Stimulated activated CD4-positive, alpha-beta T cell treated with anti-CD3 and anti-CD28 coated beads, Interleukin-12 subunit alpha, Interleukin-12 subunit beta, amount 100 ng/mL, for 24 hours (primary cell): ENCODE measurements at regions not wholly inside any gene's neighbourhood (a gene's known extent, or its start where the extent isn't known, plus 50 kb on each side); places are given as distances from the start of the nearest gene placed in this dataset.

Experiments
- DNase-seq, 2 experiments: peaks; one replicate each; pipeline ENCODE4 v3.0.0-alpha.2; 2020; ENCODE audit warnings: low read depth in 2 of 2

DNA sequence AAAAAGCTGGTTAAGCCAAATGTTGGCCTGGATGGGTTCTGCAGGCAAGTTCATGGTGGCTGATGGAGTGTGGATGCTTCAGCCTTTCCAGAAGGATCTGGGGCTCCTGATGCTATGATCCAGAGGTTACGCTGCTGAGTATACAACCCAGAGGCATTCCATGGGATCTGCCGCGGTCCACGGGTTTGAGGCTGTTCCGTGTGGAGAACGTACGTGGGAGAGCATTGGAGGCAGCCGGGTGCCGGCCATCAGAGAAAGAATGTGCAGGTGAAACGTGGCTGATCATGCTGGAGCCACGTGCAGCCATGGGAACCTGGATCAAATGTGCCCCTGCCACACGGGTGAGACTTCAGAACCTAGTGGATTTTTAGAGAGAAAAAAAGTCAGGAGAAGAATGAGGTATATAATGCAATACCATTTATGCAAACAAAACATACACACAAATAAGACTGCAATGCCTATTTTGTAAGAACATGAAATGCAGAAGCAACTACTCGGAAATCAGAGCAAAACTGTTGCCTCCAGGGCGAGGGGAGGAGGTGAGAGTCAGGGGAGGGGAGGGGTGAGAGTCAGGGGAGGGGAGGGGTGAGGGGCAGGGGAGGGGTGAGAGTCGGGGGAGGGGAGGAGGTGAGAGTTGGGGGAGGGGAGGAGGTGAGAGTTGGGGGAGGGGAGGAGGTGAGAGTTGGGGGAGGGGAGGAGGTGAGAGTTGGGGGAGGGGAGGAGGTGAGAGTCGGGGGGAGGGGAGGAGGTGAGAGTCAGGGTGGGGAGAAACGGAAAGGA lies 116.5 kb upstream of the C1orf174 start:
- no peak for DNase-seq

DNA sequence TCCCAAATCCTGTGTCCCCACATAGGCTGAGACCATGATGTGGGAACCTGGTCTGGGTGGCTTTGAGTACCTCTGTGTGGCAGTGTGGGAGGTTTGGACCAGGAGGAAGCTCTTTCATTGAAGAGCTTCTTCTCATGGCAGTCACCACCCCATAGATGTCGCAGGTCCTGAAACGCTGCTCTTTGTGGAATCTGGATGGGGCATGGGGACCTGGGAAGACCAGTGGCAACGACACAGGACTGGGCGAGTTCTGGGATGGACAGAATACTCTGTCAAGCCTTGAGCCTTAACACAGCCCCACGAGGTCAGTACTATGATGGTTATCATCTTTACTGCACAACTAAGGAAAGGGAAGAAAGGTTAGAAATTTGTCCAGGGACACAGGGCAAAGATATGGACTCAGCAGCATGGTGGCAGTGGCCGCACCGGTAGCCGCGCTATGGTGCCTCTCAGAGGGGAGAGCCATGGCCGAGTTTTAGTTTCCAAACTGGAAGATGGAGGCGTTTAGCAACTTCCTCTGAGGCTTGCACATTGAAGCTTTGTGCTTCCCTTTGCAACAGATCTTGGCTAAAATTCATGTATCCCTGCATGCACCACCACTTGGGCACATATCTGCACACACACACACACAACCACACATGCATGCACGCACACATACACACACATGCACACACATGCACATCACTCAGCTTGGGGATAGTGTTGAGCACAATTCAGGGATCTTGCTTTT lies 117.7 kb upstream of the C1orf174 start:
- DNase-seq, result no peak

DNA sequence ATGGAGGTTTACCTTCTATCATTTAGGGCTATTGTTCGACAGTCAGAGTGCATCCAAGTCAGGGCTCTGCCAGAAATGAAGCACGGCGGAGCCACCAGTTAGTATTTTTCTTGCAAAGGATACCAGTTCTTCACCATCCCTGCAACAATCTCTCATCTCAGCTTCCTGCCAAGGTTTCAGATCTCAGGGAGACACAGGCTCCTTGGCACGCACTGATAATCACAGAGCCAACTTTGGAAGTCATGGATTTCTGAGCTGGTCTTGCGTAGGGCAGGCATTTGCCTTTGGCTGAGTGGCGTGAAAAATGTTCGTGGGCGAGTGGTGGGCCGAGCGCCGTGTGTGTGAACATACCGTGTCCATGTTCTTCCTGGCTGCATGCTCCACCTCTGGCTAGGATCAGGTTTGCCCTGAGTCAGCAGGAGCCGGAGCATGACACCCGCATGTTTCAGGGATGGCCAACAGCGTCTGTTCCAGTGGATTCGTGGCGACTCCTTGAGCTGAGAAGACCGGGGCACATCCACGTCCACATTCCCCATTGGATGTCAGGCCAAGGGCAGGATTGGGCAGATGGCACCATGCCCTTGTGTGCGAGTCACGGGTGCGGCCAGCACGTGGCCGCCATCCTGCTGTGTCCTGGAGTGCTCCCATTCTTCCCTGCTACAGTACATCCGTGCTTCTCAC lies 118.5 kb upstream of the C1orf174 start:
- no peak for DNase-seq

DNA sequence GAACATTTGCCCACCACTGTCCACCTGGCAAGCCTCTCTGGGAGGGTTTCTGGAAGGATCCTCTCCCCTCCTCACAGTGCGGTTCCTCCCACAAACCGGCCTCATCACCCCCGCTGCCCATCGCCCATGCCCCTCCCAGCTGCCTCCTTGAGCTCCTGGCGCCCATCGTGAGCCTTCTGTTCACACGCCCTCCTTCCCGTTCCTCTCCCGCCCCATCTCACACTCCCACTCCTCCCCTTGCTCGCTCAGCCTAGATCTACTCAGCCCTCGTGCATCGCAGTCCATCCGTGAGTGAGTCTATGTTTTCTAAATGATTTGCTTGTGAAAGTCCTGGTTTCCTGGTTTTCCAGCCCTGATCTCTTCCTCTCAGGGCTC lies 119.1 kb upstream of the C1orf174 start:
- no peak for DNase-seq

DNA sequence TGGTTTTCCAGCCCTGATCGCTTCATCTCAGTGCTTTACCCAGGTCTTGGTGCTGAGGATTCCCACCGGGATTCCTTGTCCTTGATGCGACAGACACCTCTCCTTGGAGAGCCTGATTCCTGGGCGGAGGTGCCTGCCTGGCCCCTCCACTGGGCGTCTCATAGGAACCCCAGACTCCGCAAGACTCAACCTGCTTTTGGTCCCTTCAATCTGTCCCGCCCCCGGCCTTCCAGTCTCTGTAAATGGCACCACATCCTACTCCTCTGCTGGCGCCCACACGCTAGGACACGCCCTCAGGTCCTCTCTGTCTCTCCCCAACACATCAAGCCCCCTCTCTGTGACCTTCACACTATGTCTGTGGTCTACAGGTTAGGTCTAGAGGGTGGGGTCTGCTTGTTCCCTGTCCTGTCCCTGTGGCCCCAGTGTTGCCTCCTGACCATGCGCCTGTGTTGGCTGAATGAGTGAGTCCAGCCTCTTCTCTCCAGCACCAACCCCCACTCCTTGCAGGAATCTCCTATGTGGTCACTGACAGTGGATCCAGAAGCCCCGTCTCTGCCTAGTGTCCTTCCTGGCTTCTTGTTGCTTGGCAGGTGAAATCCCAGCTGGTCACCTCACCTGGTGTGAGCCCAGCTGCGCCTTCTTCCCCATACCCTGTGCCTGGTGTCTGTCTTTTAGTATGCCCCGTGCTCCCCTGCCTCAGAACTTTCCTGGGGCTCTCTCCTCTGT lies 119.7 kb upstream of the C1orf174 start:
- DNase-seq, result no peak

DNA sequence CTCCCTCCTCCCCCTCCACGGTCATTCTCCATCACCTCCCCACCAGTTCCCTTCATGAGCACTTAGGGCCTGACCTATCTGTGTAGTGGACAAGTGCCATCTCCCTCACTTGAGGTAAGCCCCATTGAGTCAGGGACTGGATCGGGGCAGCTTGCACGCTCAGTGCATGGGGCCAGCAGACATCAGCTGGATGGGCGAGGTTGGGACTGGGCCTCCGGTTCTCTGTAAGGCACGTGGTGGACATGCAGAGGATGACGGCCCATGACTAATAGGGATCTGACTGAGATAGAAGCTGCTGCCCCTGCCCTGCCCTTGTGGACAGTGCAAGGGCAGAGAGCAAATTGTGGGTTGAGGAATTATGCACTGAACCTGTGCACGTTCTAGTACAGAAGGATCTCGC lies 120.4 kb upstream of the C1orf174 start:
- no peak for DNase-seq

DNA sequence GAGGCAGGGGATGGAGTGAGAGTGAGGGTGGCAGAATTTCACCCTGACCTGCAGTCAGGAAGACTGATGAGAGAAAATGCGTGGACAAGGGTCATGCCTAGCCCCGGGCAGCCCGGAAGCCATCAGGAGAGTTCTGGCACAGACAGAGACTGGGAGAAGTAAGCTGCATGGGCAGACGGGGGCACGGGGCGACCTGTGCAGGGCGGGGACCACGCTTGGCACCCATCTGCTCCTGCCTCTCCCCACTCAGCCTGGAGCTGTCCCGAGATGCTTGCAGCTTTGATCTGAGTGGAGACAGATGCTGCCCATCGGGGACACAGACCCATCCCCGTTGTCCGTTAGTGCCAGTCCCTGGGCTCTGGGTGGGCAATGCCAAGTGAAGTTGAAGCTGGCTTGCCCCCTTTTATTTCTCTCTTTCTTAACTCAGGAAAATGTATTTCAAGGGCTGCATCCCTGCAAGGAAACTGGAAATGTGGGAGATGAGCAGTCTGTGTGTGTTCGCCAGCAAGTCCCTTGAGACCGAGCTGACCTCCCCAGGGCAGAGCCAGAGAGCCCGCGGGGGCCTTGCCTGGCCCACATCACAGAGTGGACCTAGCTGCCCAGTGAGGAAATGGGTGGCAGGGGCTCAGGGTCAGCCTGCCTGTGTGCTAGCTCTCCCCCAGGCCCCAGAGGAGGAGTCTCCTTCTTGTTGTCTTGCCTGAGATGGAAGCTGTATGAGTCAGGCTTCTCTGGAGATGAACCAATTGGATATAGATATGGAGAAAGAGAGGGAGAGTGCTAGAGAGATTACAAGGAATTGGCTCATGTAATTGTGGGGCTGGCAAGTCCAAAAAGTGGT lies 121.3 kb upstream of the C1orf174 start:
- no peak for DNase-seq

DNA sequence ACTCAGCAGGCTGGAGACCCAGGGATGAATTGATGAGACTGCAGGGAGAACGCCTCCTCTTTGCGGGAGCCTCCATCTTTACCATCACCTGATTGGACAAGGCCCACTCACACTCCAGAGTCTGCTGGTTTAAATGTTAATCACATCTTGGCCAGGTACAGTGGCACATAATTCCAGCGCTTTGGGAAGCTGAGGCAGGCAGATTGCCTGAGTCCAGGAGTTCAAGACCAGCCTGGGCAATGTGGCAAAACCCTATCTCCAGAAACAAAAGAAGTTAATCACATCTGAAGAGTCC lies 121.8 kb upstream of the C1orf174 start:
- DNase-seq, result no peak

DNA sequence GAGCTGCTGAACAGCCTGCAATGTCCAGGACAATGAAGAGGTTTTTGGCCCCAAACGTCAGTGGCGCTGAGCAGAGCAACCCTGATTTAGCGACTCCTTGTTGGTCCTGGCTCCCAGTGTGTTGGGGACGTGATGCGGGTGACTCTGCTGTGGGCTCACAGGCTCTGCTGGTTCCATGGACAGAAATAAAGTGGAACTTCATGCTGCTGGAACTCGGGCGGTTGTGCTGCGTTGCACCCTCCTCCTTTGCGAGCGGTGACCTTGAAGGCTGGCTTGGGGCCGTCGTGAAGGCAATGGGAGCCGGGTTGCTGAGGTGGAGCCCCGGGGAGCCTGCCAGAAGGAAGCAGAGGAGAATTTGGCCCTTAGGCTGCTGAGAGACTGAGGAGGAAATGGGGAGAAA lies 122.6 kb upstream of the C1orf174 start:
- DNase-seq, result no peak

DNA sequence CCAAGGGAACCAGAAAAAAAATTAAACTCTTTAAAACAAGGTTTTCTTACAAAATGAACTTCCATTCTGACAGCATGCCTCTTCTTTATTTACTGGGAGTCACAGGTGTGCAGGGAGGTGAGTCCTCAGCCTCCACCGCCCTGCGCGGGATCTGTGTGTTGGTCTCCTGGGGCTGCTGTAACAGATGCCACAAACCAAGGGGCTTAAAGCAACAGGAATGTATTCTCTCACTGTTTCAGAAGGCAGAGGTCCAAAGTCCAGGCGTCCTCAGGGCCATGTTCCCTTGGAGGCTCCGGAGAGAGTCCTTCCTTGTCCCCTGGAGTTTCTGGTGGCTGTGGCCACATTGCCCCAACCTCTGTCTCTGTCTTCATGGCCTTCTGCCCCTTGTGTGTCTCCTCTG lies 123.6 kb upstream of the C1orf174 start:
- DNase-seq, result no peak

DNA sequence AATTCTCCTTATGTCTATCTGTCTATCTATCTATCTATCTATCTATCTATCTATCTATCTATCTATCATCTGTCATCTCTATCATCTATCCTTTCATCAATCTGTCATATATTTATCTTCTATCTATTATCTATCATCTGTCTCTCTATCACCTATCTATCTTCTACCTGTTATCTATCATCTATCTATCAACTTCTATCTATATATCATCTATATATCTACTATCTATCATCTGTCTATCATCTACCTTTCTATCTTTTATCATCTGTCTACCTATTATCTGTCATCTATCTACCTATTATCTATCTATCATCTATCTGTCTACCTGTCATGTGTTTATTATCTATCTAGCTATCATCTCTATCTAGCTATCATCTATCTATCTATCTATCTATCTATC lies 124.7 kb upstream of the C1orf174 start:
- DNase-seq, result no peak

DNA sequence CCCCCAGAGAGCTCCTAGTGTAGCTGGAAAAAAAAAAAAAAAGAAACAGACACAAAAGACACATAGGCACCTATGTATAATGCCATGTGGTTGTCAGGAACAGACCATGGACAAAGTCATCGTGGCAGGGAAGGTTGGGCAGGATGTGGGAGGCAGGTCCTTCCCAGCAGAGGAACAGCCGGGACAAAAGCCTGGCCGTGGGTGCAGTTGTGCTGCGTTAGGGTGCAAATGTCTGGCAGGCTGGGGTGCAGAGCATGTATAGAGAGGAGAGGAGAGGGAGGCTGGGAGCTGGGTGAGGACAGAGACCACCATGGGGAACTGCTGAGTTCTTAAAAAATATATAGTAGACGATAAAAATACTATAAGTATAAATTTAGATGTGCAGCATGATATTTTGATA lies 125.7 kb upstream of the C1orf174 start:
- DNase-seq, result no peak

DNA sequence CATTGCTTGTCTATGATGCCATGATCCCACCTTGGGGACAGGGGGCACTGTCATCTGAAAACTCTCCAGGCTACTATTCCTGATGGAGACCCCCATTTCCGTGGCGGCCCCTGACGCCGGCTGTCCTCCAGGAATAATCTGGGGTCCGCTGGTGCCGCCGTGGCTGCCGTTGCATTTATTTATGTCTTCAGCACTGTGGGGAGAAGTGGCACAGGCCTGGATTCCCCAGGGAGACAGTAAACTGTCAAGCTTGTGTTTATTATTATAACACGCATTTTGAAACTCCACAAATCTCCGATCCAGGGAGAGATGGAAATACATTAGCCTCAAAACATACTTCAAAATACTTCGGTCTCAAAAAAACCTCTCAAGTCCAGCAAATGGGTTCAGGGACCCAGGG lies 126.9 kb upstream of the C1orf174 start:
- DNase-seq, result no peak

DNA sequence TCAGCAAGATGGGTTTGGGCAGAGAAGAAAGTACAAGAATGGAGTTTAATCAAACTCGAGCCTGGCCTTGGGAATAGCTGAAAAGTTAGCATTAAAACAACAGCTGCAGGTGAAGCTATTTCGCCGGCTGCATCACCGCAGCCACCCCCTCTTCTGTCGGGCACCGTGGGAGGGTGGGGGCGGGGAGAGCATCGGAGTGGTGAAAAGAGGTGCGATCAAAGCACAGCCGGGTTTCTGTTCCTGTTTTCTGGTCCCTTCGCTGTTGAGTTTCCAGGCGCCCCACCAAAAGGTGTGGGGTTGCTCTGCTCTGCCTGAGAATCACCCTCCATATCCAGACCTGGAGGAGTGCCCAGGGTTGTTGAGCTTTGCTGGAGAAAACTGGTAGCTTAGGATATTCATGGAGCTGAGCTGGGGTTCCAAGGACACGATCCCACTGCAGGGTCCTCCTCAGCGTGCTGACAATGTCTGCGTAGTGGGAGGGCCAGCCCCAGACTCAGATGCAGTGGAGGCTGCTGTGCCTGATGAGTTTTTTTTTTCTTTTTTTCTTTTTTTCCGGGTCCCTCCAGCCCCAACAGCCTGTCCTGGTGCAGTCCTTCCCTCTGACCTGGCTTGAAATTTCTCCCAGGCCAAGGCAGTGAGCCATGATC lies 127.5 kb upstream of the C1orf174 start:
- DNase-seq, result no peak

DNA sequence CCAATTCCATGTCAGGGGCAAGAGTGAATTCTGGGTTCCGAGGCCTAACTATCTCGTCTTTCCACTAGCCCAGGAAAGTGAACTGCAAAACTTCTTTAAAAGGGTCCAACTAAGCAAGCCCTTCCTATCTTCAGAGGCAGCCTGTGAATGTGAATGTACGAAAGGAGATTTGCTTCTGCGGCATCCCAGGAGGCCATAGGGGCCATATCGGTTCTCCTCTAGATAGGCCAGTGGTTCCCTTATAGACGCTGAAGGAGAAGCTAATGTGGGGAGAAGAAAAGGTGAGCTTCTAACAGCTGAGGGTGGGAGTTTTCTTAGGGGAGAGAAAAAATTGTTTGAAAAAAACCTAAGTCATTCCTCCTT lies 128.0 kb upstream of the C1orf174 start:
- no peak for DNase-seq

DNA sequence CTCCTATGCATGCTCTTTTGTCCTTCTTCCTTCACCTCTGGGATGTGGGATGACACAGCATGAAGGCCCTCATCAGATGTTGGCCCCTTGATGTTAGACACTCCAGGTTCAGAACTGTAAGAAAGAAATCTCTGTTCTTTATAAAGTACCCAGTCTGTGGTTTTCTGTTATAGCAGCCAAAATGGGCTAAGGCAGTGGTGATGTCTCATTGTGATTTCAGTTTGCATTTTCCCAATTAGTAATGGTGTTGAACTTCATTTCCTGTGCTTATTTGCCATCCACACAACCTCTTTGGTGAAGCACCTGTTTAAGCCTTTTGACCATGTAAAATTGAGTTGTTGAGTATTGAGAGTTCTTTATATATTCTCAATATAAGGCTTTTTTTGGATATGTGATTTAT lies 129.3 kb upstream of the C1orf174 start:
- DNase-seq, result no peak

DNA sequence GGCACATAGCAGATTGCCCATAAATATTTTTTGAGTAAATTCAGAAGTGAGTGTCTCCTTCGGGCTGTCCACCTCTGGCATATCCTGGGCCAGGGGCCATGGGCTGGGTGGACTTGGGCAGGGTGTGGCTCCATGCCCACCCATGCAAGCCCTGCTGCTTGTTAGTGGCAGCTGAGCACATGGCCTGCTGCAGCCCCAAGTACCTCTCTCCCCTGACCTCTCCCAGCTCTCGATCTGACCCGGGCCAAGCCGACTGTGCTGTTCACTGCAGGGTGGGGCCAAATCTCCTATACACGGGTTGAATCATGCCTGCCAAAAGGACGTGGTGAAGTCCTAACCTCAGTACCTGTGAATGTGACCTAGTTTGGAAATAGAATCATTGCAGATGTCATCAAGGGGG lies 132.5 kb upstream of the C1orf174 start:
- no peak for DNase-seq

DNA sequence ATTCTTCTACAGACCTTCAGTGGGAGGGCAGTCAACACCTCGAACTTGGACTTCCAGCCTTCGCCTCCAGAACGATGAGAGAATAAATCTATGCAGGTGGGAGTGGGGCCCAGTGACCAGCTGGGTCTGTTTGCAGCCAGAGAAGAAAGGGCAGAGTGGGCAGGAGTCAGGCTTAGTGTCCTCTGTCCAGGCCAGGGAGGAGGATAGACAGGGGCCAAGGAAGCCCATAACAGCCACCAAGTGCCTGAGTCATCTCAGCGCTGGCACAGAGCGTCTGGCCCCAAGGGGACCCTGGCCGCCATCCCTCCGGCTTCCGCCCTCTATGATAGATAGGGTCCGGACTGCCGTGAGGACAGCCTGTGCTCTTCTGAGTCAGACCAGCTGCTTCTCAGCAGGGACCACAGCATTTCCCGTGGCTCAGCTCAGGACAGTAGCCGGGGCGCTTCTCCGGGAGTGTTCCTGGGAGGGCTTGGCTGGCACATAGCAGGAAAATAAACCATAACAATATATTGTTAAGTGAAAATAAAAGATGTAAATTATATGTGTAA lies 133.1 kb upstream of the C1orf174 start:
- DNase-seq, result no peak

DNA sequence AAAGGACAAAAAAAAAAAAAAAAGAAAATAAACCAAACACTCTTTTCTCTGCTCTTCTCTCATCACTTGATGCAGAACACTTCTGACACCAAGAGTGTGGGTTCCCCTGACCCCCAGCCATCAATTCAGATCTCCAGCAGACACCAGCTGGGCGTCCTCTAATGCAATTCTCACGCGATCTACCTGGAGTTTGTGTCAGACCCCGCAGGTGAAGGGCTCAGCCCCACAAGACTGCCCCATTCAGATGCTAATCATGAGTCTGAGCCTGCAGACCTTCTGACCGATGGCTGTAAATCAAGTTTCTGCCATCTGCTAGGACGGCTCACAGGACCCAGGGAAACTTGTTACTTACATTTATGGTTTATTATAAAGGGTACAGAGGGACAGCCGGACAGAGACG lies 133.6 kb upstream of the C1orf174 start:
- DNase-seq, result no peak

DNA sequence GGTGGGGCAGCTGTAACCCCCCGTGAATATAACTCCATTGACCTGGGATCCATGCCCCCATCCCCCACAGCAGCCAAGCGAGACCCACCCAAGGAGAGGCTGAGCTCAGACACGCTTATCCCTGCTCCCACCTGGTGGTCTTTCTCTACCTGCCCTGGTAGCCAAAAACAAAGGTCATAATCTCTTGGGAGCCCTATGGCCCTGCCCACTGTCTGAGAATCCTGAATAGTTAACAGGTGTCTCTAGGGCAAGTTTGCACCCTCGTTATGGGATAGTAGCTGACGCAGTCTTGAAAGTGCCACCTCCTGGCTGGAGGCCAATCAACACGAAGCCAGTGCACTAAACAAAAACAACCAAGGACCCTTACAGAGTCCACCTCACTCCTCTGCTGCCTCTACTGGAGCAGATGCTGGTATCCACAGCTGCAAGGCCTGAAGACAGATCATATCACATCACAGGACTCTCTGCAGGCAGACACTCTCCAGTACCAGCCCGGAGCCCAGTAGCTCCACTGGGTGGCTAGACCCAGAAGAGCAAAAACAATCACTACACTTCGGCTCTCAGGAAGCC lies 134.3 kb upstream of the C1orf174 start:
- no peak for DNase-seq

DNA sequence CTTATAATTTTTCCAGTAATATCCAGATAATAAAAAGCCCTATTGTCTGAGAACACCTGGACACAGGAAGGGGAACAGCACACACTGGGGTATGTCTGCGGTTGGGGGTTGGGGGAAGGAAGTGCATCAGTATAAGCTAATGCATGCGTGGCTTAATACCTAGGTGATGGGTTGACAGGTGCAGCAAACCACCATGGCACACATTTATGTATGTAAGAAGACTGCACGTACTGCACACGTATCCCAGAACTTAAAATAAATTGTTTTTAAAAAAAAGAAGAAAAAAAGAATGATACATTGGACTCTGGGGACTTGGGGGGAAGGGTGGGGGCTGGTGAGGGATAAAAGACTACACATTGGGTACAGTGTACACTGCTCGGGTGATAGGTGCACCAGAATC lies 144.9 kb upstream of the C1orf174 start:
- no peak for DNase-seq
